ENCODE measurements at regions not wholly inside any gene's neighbourhood (a gene's known extent, or its start where the extent isn't known, plus 50 kb on each side); places are given as distances from the start of the nearest gene placed in this dataset.

- no peak for DNase-seq (ENCODE audit: low spot score)
- TF ChIP-seq CTCF (IDR thresholded peaks at IDR 0.05; ENCODE audit: extremely low read depth, missing control alignments) = no peak
Measured at GRCh38 chr11:33946930-33947329, 55.1 kb upstream of the LMO2 start.

- no peak for TF ChIP-seq CTCF (IDR thresholded peaks at IDR 0.05; ENCODE audit: extremely low read depth, missing control alignments)
- no peak for DNase-seq (ENCODE audit: low spot score)
Measured at GRCh38 chr11:33945481-33946268, 53.8 kb upstream of the LMO2 start.

DNA sequence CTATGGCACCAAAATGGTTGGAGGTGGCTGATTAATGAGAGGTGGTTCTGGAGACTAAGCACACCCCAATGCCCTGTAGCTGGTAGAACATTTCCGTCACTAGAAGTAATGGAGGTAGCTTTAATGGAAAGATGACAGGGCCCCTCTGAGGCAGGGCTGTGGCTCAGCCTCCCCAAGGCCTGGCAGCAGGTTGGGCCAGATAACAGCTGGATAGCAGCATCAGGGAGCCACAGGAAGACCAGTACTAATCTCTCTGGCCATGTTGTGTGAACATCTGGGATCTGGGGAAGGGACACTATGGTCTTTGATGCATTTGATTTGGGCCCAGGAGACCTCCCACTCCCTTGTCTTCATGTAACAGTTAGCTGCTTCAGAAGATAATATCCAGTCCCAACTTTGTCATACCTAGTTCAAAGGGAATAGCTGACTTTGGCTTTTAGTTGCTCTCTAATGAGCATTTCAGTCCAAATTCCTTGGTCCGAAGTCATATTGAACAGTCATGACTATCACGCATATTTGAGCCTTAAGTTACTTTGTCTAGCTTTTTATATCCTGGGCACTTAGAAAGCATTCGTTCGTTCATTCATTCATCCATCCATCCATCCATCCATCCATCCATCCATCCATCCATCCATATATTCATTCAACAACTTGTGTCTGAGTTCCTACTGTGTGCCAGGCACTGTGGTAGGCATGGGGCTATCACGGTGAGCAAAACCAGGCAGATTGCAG lies 53.0 kb upstream of the LMO2 start:
- no peak for TF ChIP-seq CTCF (IDR thresholded peaks at IDR 0.05; ENCODE audit: extremely low read depth, missing control alignments)
- no peak for DNase-seq (ENCODE audit: low spot score)

DNA sequence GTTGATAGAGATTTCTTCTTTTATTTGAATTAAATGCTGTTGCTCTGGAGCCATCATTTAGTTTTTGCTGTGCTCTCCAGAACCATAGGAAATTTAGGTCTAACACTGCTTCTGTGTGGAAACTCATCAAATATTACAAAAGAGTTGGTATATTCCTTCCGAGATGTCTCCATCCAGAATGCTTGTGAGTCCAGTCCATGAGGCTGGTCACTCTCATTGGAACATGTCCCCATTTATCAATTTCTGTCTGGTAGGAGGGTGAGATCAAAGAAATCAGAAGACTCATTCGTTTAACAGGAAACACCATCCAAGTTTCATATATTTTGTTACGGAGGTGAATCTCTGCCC lies 52.4 kb upstream of the LMO2 start:
- TF ChIP-seq CTCF (IDR thresholded peaks at IDR 0.05; ENCODE audit: extremely low read depth, missing control alignments) = no peak
- no peak for DNase-seq (ENCODE audit: low spot score)

GRCh38 chr11:33942954-33943353 lies 51.1 kb upstream of the LMO2 start:
- peak; percentile 66 for DNase-seq (ENCODE audit: low spot score)
- no peak for TF ChIP-seq CTCF (IDR thresholded peaks at IDR 0.05; ENCODE audit: extremely low read depth, missing control alignments)

- DNase-seq (ENCODE audit: low spot score) = peak; percentile 44
- TF ChIP-seq CTCF (IDR thresholded peaks at IDR 0.05; ENCODE audit: extremely low read depth, missing control alignments) = no peak
Measured at GRCh38 chr11:33941637-33942160, 49.8 kb upstream of the LMO2 start.
